Psoas muscle (tissue), 7 donors: ENCODE measurements at regions not wholly inside any gene's neighbourhood (a gene's known extent, or its start where the extent isn't known, plus 50 kb on each side); places are given as distances from the start of the nearest gene placed in this dataset.
"Not testable (repeated sequence)": the region's sequence is repeated elsewhere in the genome, so short reads cannot be mapped to it uniquely, and the experiment has no call there.

ENCODE experiments used
- ATAC-seq, 4 donors: fragments of 200-7000 bp; cut with Tn5 transposase; one replicate each; pipeline ENCODE4 v1.9.1; 2020; ENCODE audit warnings: moderate library complexity in 3 of 4, mild to moderate bottlenecking in 2 of 4
- DNase-seq, 2 donors: peaks; one replicate each; pipeline ENCODE4 v3.0.0-alpha.2; 2020
- H3K27ac ChIP-seq: fragments of 200-600 bp; one replicate; pipeline ENCODE4 v1.8.0; 2022
- H3K27me3 ChIP-seq, 3 donors: fragments of 200-600 bp in 1 of 3; one replicate each; pipeline versions ENCODE4 v1.6.1 to v1.8.0; 2013 to 2022; ENCODE audit warnings: low read length in 2 of 3, mild to moderate bottlenecking in 2 of 3, moderate library complexity in 1 of 3; ENCODE audit not compliant: insufficient read depth in 3 of 3
- H3K36me3 ChIP-seq, 2 donors: fragments of 200-600 bp in 1 of 2; one replicate each; pipeline versions ENCODE4 v1.6.1 to v1.8.0; 2013 to 2022; ENCODE audit warnings: low read depth in 1 of 2, mild to moderate bottlenecking in 1 of 2, moderate library complexity in 1 of 2; ENCODE audit not compliant: insufficient read depth in 1 of 2
- H3K4me1 ChIP-seq: fragments of 200-600 bp; one replicate; pipeline ENCODE4 v1.8.0; 2022
- H3K4me3 ChIP-seq: fragments of 200-600 bp; one replicate; pipeline ENCODE4 v1.8.0; 2022; ENCODE audit warnings: mild to moderate bottlenecking
- H3K9me3 ChIP-seq: fragments of 200-600 bp; one replicate; pipeline ENCODE4 v1.8.0; 2022
- WGBS, 3 donors: extraction: QIAGEN DNeasy Blood & Tissue Kit; methylation state at CpG; one replicate each; pipeline versions ENCODE4 v1.1.6 to v1.1.7; 2013; 5-methylcytosine and 5-hydroxymethylcytosine counted together
- intact Hi-C, 2 donors: fragments of 100-400 bp; cut with DNase I; formaldehyde crosslinking; loops; one replicate each; pipeline versions ENCODE4 v1.11.0 to v1.14.2; 2022
- TF ChIP-seq, protein P1 (sequence below): fragments of 200-600 bp; IDR thresholded peaks from one replicate; pipeline ENCODE4 v1.8.0; 2022; ENCODE audit warnings: antibody characterized with exemption
- donor health status: healthy with polysubstance abuse.
- donor health status: DM: no; HTN: no; CAD: no; lungs with moderate emphysema.
- donor health status: Bipolar disorder and iron deficiency.
- donor health status: healthy.
- donor health status: DM: yes; HTN: yes; CAD: no.
- donor health status: DM: no; HTN: no; CAD: no.
- donor health status: DM: yes; HTN: yes; CAD: no.

DNA sequence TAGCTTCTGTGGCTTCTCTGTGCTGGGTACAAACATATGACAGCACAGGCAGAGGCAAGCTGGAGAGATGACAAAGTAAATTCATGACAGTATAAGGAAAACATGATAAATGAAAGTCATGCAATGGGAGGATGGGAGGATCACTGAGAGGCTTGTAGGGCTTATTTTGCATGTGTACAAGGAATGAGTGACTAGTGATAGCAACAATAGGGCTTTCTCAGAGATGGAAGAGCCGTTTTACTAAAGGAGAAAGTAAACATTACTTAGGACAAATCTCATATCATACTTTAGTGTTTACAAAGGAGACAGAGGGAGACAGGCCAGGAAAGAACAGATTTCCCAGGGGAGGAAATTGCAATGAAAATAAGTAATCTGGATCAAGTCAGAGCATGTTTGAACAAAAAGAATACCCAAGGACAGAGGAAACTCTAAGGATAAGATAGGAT is 82.5 kb upstream of the RBMS1 start:
- H3K4me3 ChIP-seq: no peak overlapping the region
- intact Hi-C loops: no loop called here
- no peak for ATAC-seq
- TF ChIP-seq, protein P1, sequence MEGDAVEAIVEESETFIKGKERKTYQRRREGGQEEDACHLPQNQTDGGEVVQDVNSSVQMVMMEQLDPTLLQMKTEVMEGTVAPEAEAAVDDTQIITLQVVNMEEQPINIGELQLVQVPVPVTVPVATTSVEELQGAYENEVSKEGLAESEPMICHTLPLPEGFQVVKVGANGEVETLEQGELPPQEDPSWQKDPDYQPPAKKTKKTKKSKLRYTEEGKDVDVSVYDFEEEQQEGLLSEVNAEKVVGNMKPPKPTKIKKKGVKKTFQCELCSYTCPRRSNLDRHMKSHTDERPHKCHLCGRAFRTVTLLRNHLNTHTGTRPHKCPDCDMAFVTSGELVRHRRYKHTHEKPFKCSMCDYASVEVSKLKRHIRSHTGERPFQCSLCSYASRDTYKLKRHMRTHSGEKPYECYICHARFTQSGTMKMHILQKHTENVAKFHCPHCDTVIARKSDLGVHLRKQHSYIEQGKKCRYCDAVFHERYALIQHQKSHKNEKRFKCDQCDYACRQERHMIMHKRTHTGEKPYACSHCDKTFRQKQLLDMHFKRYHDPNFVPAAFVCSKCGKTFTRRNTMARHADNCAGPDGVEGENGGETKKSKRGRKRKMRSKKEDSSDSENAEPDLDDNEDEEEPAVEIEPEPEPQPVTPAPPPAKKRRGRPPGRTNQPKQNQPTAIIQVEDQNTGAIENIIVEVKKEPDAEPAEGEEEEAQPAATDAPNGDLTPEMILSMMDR: no peak
- H3K27ac ChIP-seq: no peak overlapping the region
- H3K9me3 ChIP-seq: no peaks in the 10 kb centered on the region
- H3K27me3 ChIP-seq: no peaks in the 10 kb centered on the region
- no peak for DNase-seq
- WGBS, 3 donors: 53 to 59% (median 58%) methylated on average over 1 of the region's 1 CpG
- H3K4me1 ChIP-seq: peaks cover 3% of the 10 kb centered on the region
- no peaks in the 10 kb centered on the region for H3K36me3 ChIP-seq

DNA sequence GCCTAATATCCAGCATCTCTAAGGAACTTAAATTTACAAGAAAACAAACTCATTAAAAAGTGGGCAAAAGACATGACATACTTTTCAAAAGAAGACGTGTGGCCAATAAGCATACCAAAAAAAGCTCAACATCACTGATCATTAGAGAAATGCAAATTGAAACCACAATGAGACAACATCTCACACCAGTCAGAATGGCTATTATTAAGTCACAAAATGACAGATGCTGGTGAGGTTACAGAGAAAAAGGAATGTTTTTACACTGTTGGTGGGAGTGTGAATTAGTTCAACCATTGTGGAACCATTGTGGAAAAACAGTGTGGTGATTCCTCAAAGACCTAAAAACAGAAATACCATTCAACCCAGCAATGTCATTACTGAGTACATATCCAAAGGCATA is 83.5 kb upstream of the RBMS1 start:
- H3K4me3 ChIP-seq, H3K36me3 ChIP-seq, H3K27me3 ChIP-seq, H3K4me1 ChIP-seq, intact Hi-C loops, H3K27ac ChIP-seq, DNase-seq, ATAC-seq, H3K9me3 ChIP-seq: not testable (repeated sequence)
- 62 to 74% (median 73%) methylated on average over 1 of the region's 1 CpG for WGBS, 3 donors

DNA sequence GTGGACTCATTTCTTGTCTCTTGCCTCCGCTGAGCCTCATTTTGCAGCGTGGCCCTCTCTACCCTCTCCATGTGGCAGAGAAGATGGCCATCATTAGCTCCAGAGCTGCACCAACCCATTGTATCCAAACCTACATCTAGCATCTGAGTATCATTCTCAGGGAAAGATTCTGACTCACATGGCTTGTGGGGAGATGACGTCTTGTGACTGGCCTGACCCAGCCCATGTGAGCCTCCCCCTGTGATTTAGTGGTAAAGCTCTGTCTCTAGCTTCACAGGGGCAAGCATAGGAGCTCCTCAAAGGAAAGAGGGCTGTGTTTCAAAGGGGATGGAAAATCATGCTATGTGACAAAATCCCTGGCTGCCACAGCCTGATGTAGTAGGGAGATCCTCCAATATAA is 87.4 kb upstream of the RBMS1 start:
- intact Hi-C loops: no loop called here
- Histone ChIP-seq H3K36me3 (no peaks in the 10 kb centered on the region), H3K4me1 (peaks cover 16% of the 10 kb centered on the region), H3K9me3 (no peaks in the 10 kb centered on the region), H3K27me3 (no peaks in the 10 kb centered on the region), H3K27ac (no peak overlapping the region), H3K4me3 (no peak overlapping the region)
- no peak for DNase-seq
- WGBS, 3 donors: 95 to 97% (median 97%) methylated on average over 3 of the region's 3 CpGs
- no peak for ATAC-seq
- TF ChIP-seq, protein P1: no peak

DNA sequence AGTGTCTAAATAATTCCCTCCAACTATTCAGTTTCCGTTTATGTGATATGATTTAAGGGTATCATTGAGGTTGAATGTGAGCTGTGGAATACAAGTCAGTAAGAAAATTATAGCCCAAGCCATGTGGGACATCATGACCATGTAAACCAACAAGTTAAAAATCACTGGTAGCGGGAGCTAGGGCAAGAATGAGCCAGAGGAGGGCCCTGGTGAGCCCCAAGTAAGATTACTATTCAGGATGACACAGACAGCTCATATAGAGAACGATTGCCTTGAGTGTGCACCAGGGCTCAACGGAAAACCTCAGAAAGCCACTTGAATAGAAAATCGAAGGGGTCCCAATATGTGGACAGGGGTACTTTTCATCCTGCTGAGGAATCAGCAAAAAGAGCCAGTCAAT is 87.8 kb upstream of the RBMS1 start:
- intact Hi-C loops: no loop called here
- no peak overlapping the region for H3K27ac ChIP-seq
- H3K36me3 ChIP-seq: no peaks in the 10 kb centered on the region
- ATAC-seq (no peak), DNase-seq (no peak)
- 79 to 86% (median 83%) methylated on average over 5 of the region's 5 CpGs for WGBS, 3 donors
- no peak overlapping the region for H3K4me3 ChIP-seq
- H3K27me3 ChIP-seq: no peaks in the 10 kb centered on the region
- H3K4me1 ChIP-seq: peaks cover 15% of the 10 kb centered on the region
- H3K9me3 ChIP-seq: no peaks in the 10 kb centered on the region
- TF ChIP-seq, protein P1: no peak

DNA sequence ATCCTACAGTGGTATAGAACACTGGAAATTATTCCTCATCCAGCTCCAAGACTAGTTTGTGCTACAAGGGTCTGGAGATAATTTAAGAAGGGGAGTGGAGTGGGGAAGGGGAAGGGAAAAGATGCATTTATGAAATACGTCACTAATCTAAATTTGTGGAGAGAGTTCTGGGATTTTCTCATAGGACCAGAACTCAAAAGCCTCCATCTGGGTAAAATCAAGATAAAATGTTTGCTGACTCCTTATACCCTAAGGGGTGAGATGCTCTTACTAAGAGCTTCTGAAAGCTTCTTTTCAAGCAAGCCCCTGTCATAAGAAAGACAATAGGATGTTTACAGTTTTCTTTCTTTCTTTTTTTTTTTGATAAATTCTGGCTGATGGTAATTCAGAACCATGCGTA is 88.5 kb upstream of the RBMS1 start:
- TF ChIP-seq, protein P1: no peak
- WGBS, 3 donors: 91 to 96% (median 93%) methylated on average over 2 of the region's 2 CpGs
- ATAC-seq: no peak
- Histone ChIP-seq H3K27me3 (no peaks in the 10 kb centered on the region), H3K4me1 (peaks cover 15% of the 10 kb centered on the region), H3K27ac (no peak overlapping the region), H3K36me3 (no peaks in the 10 kb centered on the region), H3K9me3 (no peaks in the 10 kb centered on the region), H3K4me3 (no peak overlapping the region)
- intact Hi-C loops: no loop called here
- DNase-seq: no peak
